ENCODE measurements at regions not wholly inside any gene's neighbourhood (a gene's known extent, or its start where the extent isn't known, plus 50 kb on each side); places are given as distances from the start of the nearest gene placed in this dataset.
"Not testable (repeated sequence)": the region's sequence is repeated elsewhere in the genome, so short reads cannot be mapped to it uniquely, and the experiment has no call there.

GRCh38 chr7:137110091-137110509, 233.4 kb downstream of the PTN start:
- no peak for DNase-seq (ENCODE audit: low spot score)

- not testable (repeated sequence) for DNase-seq (ENCODE audit: low spot score)
These were observed 235.7 kb downstream of the PTN start for GRCh38 chr7:137107802-137108201.

DNA sequence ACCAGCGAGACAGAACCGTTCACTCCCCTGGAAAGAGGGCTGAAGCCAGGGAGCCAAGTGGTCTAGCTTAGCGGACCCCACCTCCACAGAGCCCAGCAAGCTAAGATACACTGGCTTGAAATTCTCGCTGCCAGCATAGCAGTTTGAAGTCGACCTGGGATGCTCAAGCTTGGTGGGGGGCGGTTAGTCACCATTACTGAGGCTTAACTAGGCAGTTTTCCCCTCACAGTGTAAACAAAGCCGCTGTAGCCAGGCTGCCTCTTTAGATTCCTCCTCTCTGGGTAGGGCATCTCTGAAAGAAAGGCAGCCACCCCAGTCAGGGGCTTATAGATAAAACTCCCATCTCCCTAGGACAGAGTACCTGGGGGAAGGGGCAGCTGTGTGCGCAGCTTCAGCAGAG, 235.1 kb downstream of the CHRM2 start:
- DNase-seq (ENCODE audit: low spot score), result not testable (repeated sequence)

DNA sequence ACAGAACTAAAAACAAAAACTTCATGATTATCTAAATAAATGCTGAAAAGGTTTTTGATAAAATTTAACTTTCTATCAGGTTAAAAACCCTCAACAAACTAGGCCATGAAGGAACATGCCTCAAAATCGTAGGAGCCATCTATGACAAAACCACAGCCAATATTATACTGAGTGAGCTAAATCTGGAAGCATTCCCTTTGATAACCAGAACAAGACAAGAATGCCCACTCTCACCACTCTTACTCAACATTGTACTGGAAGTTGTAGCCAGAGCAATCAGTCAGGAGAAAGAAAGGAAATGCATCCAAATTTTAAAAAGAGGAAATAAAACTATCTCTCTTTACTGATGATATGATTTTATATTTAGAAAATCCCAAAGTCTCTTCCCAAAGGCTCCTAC, 228.7 kb downstream of the CHRM2 start:
- no peak for DNase-seq (ENCODE audit: low spot score)

- no peak for DNase-seq (ENCODE audit: low spot score)
These were observed 228.2 kb downstream of the CHRM2 start for GRCh38 chr7:137096607-137097006.

GRCh38 chr7:137093198-137093597, 224.7 kb downstream of the CHRM2 start:
- DNase-seq (ENCODE audit: low spot score), result no peak

DNA sequence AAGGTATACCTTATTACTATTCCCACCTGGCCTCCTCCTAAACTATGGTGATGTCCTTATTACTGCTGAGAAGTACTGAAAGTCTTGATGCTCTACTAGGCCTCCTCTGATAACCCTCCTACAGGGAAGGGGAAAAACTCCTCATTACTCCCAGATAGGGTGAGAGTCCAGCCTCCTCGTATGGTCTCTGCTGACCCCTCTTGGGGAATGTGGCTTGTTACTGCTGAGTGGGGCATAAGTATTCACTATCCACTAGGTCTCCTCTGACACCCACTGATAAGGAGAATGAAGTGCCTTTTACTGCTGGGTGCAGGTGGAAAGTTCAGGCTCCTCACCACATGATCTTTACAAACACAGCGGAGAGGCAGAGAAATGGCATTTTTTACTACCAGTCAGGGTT, 222.9 kb downstream of the CHRM2 start:
- DNase-seq (ENCODE audit: low spot score), result no peak

- no peak for DNase-seq (ENCODE audit: low spot score)
These were observed 218.4 kb downstream of the CHRM2 start for GRCh38 chr7:137086896-137087295.

GRCh38 chr7:137084607-137085380, 216.3 kb downstream of the CHRM2 start:
- no peak for DNase-seq (ENCODE audit: low spot score)

DNA sequence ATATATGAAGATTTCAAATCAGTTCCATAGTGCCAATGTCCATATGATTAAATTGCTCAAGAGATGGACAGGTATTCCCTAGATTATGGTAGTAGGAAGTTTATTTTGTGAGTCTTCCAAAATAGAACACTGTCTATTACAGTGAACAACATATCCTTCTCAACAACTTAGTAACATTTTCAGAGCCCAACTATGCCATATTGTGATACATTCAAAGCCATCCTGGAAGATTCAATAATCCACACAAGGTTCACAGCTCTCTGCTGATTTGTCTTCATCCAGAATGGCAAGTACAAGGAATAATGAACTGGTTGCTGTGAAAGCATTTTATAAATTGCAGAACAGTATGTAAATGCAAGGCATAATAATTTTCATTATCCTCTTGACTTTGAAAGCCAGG, 213.9 kb downstream of the CHRM2 start:
- no peak for DNase-seq (ENCODE audit: low spot score)

DNA sequence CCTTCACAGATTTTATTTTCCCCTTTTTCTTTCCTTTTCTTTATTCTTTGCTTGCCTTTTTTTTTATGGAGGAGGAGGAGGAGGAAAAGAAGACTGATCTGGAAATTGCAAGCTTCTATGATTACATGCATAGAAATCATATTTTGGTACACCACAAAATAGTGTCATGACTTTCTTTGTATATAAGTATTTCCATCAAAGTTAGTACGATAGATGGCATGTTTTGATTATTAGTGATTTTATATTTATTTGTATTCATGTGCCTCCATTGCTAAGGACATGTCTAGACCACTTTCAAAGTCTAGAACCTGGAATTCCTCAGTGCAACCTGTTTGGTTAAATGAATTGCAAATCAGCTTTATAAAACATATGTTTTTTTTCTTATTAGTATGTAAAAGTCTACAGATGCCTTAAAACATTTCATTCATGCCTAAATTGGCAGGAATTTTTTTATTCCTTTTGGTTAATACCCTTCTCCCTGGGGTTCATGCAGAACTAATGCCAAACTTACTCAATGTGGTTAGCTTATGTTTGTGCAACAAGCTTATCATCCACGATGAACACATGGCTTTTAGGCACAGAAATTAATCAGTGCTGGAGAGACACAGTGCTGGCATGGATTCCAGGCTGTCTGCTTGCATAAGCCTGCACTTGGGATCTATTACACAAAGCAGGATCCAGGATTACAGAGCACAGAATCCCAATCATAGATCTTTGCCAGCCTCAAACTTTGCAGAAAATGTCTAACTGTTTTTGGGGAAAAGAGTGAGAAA, 213.1 kb downstream of the CHRM2 start:
- no peak for DNase-seq (ENCODE audit: low spot score)

- no peak for DNase-seq (ENCODE audit: low spot score)
These were observed 212.2 kb downstream of the CHRM2 start for GRCh38 chr7:137080516-137081203.

GRCh38 chr7:137078781-137079180, 210.3 kb downstream of the CHRM2 start:
- no peak for DNase-seq (ENCODE audit: low spot score)

GRCh38 chr7:137074391-137075030, 206.1 kb downstream of the CHRM2 start:
- no peak for DNase-seq (ENCODE audit: low spot score)

GRCh38 chr7:137073571-137074325, 205.3 kb downstream of the CHRM2 start:
- DNase-seq (ENCODE audit: low spot score), result no peak

Measured in kidney tubule cell (primary cell).